Tibial artery (tissue), 4 donors: ENCODE measurements at regions not wholly inside any gene's neighbourhood (a gene's known extent, or its start where the extent isn't known, plus 50 kb on each side); places are given as distances from the start of the nearest gene placed in this dataset.
"Not testable (repeated sequence)": the region's sequence is repeated elsewhere in the genome, so short reads cannot be mapped to it uniquely, and the experiment has no call there.

Experiments used
- DNase-seq, 2 donors: peaks; one replicate each; pipeline ENCODE4 v3.0.0-alpha.2; 2019
- H3K27ac ChIP-seq, 2 donors: fragments of 200-600 bp; sonication (generic) in 1 of 2; 1 replicate in 1 of 2; 2 replicates in 1 of 2; pipeline ENCODE4 v1.5.1; 2018 to 2019; ENCODE audit warnings: mild to moderate bottlenecking in 1 of 2
- H3K27me3 ChIP-seq, 2 donors: fragments of 200-600 bp; sonication (generic) in 1 of 2; one replicate each; pipeline versions ENCODE4 v1.5.1 to v1.6.0; 2016 to 2019
- H3K36me3 ChIP-seq, 3 donors: fragments of 200-600 bp; sonication (generic) in 2 of 3; one replicate each; pipeline ENCODE4 v1.5.1; 2016 to 2019; ENCODE audit warnings: mild to moderate bottlenecking in 2 of 3
- H3K4me1 ChIP-seq, 4 donors: fragments of 200-600 bp; sonication (generic) in 2 of 4; 1 replicate in 3 of 4; 2 replicates in 1 of 4; pipeline ENCODE4 v1.5.1; 2016 to 2019
- H3K4me3 ChIP-seq, 2 donors: fragments of 200-600 bp; sonication (generic) in 1 of 2; 1 replicate in 1 of 2; 2 replicates in 1 of 2; pipeline ENCODE4 v1.5.1; 2018 to 2019; ENCODE audit warnings: mild to moderate bottlenecking in 2 of 2
- H3K9me3 ChIP-seq, 3 donors: fragments of 200-600 bp; sonication (generic) in 1 of 3; one replicate each; pipeline ENCODE4 v1.5.1; 2016 to 2019
- intact Hi-C: fragments of 100-400 bp; cut with DNase I; formaldehyde crosslinking; loops from one replicate; pipeline ENCODE4 v1.15.0; 2023; ENCODE audit warnings: low total_unique reads
- TF ChIP-seq, protein P1 (sequence below), 2 experiments: fragments of 200-600 bp in 1 of 2; fragments of 450-650 bp in 1 of 2; IDR thresholded peaks; one replicate each; pipeline ENCODE4 v1.5.1; 2017 to 2019; ENCODE audit warnings: antibody characterized with exemption in 2 of 2, mild to moderate bottlenecking in 1 of 2, moderate library complexity in 1 of 2

DNA sequence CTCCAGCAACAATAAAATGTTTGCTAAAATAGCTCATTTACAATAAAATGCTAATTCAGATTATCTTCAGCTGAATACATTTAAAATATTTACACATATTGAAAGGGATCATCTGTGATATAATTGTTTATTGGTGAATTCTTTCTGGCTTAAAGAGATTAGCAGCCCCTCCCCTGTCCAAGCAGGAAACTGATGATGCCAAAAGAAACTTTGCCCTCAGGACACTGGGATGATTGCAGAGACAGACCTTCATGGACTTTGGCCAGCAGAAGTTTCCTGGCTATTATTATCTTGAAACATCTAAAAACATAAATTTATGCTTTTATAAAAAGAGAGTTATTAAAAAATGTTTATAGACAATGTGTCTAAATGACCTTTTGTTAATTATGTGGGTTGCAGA, 764.9 kb upstream of the MBL2 start:
- Histone ChIP-seq H3K36me3 (no peaks in the 10 kb centered on the region), H3K27me3 (no peaks in the 10 kb centered on the region), H3K4me1 (no peaks in the 10 kb centered on the region), H3K27ac (no peak overlapping the region), H3K9me3 (no peaks in the 10 kb centered on the region), H3K4me3 (no peak overlapping the region)
- no peak for DNase-seq
- TF ChIP-seq, protein P1, sequence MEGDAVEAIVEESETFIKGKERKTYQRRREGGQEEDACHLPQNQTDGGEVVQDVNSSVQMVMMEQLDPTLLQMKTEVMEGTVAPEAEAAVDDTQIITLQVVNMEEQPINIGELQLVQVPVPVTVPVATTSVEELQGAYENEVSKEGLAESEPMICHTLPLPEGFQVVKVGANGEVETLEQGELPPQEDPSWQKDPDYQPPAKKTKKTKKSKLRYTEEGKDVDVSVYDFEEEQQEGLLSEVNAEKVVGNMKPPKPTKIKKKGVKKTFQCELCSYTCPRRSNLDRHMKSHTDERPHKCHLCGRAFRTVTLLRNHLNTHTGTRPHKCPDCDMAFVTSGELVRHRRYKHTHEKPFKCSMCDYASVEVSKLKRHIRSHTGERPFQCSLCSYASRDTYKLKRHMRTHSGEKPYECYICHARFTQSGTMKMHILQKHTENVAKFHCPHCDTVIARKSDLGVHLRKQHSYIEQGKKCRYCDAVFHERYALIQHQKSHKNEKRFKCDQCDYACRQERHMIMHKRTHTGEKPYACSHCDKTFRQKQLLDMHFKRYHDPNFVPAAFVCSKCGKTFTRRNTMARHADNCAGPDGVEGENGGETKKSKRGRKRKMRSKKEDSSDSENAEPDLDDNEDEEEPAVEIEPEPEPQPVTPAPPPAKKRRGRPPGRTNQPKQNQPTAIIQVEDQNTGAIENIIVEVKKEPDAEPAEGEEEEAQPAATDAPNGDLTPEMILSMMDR (IDR thresholded peaks at IDR 0.05): no peak
- intact Hi-C loops: no loop called here

GRCh38 chr10:53536322-53536721, 763.7 kb upstream of the MBL2 start:
- Histone ChIP-seq H3K4me3 (no peak overlapping the region), H3K27ac (no peak overlapping the region), H3K9me3 (no peaks in the 10 kb centered on the region), H3K27me3 (no peaks in the 10 kb centered on the region), H3K36me3 (no peaks in the 10 kb centered on the region), H3K4me1 (no peaks in the 10 kb centered on the region)
- TF ChIP-seq, protein P1 (IDR thresholded peaks at IDR 0.05): no peak
- DNase-seq: no peak
- intact Hi-C loops: no loop called here

DNA sequence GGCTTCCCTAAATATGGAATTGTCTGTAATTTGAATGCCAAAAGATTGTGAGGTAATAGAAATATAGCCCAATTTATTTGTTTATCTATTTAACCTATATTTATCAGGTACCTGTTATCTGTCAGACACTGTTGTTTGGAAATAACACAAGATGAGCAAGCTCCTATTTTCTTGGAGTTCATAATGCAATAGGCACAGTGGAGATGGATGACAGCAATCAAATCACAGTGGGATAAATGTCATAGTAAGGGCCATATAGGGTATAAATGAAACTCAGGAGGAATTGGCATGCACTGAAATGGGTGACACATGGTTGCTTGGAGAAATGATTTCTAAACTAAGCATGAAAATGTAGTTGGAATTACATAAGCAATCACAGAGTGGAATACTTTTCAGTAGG, 761.8 kb upstream of the MBL2 start:
- TF ChIP-seq, protein P1 (IDR thresholded peaks at IDR 0.05): no peak
- DNase-seq: no peak
- Histone ChIP-seq H3K9me3 (no peaks in the 10 kb centered on the region), H3K36me3 (no peaks in the 10 kb centered on the region), H3K4me1 (no peaks in the 10 kb centered on the region), H3K27me3 (no peaks in the 10 kb centered on the region), H3K4me3 (no peak overlapping the region), H3K27ac (no peak overlapping the region)
- intact Hi-C loops: no loop called here

GRCh38 chr10:53528974-53529373, 756.4 kb upstream of the MBL2 start:
- Histone ChIP-seq H3K4me3 (no peak overlapping the region), H3K36me3 (no peaks in the 10 kb centered on the region), H3K27ac (no peak overlapping the region), H3K27me3 (no peaks in the 10 kb centered on the region), H3K4me1 (no peaks in the 10 kb centered on the region), H3K9me3 (no peaks in the 10 kb centered on the region)
- intact Hi-C loops: no loop called here
- TF ChIP-seq, protein P1 (IDR thresholded peaks at IDR 0.05): no peak
- DNase-seq: no peak

GRCh38 chr10:53521046-53521445, 748.5 kb upstream of the MBL2 start:
- Histone ChIP-seq H3K9me3 (peaks cover 0 to 9% (median 0%) of the 10 kb centered on the region in 3 donors), H3K36me3 (no peaks in the 10 kb centered on the region), H3K27me3 (no peaks in the 10 kb centered on the region), H3K4me3 (no peak overlapping the region), H3K27ac (no peak overlapping the region), H3K4me1 (no peaks in the 10 kb centered on the region)
- DNase-seq: no peak
- intact Hi-C loops: no loop called here
- TF ChIP-seq, protein P1 (IDR thresholded peaks at IDR 0.05): no peak

DNA sequence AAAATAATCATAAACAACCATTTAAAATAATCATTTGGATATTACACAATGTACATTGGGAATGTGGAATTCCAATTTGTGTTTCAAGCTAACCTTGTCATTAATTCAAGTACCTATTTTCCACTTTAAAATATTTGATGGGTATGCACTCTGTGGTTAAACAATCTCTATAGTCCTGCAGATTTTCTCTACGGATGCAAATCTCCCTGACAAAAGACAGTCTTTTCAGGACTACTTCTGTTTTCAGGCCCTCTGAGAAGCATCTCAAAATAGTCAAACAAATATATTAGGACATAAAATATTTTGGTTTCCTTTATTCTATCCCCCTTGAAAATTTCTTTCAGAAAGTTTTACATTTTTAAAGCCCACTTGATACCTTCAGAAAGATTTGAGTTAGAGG, 735.6 kb upstream of the MBL2 start:
- intact Hi-C loops: no loop called here
- Histone ChIP-seq H3K4me1 (no peaks in the 10 kb centered on the region), H3K9me3 (no peaks in the 10 kb centered on the region), H3K36me3 (no peaks in the 10 kb centered on the region), H3K27me3 (no peaks in the 10 kb centered on the region), H3K4me3 (no peak overlapping the region), H3K27ac (no peak overlapping the region)
- no peak for DNase-seq
- TF ChIP-seq, protein P1 (IDR thresholded peaks at IDR 0.05): no peak

DNA sequence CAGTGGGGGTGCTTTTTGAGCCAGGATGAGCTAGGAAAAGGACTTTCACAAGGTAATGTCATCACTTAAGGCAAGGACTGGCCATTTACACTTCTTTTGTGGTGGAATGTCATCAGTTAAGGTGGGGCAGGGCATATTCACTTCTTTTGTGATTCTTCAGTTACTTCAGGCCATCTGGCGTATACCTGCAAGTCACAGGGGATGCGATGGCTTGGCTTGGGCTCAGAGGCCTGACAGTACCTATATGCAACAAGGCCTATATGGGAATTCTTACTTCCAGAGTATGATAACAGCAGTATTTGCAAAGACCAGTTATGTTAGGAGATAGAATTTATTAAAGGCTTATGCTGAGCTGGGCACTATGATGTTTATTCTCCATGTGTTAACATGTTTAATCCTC, 731.9 kb upstream of the MBL2 start:
- H3K4me3 ChIP-seq, H3K27ac ChIP-seq, H3K36me3 ChIP-seq, DNase-seq, H3K9me3 ChIP-seq, H3K27me3 ChIP-seq, H3K4me1 ChIP-seq, intact Hi-C loops: not testable (repeated sequence)
